ENCODE measurements at regions not wholly inside any gene's neighbourhood (a gene's known extent, or its start where the extent isn't known, plus 50 kb on each side); places are given as distances from the start of the nearest gene placed in this dataset.

DNA sequence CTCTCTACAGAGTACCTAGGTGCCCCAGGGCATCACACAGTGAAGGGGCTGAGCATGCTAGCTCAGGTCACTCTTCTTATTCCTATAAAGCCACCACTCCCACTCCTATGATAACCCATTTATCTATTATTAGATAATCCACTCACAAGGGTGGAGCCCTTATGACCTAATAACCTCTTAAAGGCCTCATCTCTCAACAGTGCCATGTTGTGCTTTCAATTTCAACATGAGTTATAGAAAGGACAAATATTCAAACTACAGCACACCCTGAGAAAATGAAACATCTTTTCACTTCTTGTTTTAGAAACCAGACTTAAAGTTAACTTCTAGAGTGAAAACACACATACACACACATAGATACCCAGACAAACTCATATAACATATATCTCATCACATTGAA lies 1494.9 kb upstream of the MIR17HG start:
- DNase-seq = no peak
- H3K4me3 ChIP-seq (ENCODE audit: insufficient read depth, low read depth, low read length, poor library complexity, severe bottlenecking) = no peak overlapping the region

DNA sequence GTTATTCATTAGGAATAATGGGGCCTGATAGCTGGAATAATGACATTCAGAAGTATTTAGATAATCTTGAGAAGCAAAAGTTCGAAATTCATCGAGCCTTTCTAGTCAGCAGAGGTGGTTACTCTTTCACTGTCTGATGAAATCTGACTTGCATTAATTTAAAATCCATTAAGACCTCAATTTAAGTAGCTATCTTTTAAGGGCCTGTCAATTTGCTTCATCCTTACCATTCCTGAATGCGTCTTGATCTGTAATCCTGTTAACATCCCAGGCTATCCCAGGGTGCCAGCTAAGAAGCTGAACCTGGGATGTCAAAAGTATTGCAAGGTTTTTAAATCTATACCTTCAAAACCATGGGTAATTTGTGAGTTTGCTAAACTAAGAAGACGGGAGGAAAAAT lies 1491.0 kb upstream of the MIR17HG start:
- DNase-seq = no peak
- Histone ChIP-seq H3K27me3 (replicated peaks; ENCODE audit: control insufficient read depth, insufficient read depth, low read length, poor library complexity, severe bottlenecking) (no peaks in the 10 kb centered on the region), H3K4me1 (ENCODE audit: control insufficient read depth, insufficient read depth, low read length, poor library complexity, severe bottlenecking) (no peaks in the 10 kb centered on the region), H3K36me3 (ENCODE audit: control insufficient read depth, insufficient read depth, low read length) (no peaks in the 10 kb centered on the region), H3K27ac (ENCODE audit: insufficient read depth, low read length, poor library complexity, severe bottlenecking) (no peak overlapping the region), H3K9me3 (ENCODE audit: control insufficient read depth, low read length) (no peaks in the 10 kb centered on the region), H3K4me3 (ENCODE audit: insufficient read depth, low read depth, low read length, poor library complexity, severe bottlenecking) (no peak overlapping the region)

More for the DNA sequence above, 1494.9 kb upstream of the MIR17HG start:
- no peaks in the 10 kb centered on the region for H3K4me1 ChIP-seq (ENCODE audit: control insufficient read depth, insufficient read depth, low read length, poor library complexity, severe bottlenecking)
- H3K36me3 ChIP-seq (ENCODE audit: control insufficient read depth, insufficient read depth, low read length) = no peaks in the 10 kb centered on the region
- no peaks in the 10 kb centered on the region for H3K9me3 ChIP-seq (ENCODE audit: control insufficient read depth, low read length)
- no peak overlapping the region for H3K27ac ChIP-seq (ENCODE audit: insufficient read depth, low read length, poor library complexity, severe bottlenecking)
- no peaks in the 10 kb centered on the region for H3K27me3 ChIP-seq (replicated peaks; ENCODE audit: control insufficient read depth, insufficient read depth, low read length, poor library complexity, severe bottlenecking)

DNA sequence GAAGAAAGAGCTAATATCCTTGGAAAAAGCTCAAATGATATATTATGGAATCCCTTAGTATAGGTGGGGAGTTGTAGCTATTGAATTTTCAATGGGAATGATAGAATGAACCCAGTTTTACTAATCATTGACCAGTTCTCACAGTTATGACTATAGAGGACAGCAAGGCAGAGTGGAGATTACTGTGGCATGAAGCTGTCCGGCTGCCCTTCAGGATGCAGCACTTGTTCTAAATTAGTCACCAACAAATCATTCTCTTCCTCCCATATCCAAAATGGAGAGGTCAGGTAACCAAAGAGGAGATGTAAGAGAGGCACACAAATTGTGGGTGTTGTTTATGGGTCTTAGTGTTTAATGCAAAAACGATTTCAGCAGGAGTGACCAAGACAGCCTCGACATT lies 1490.0 kb upstream of the MIR17HG start:
- DNase-seq = no peak
- Histone ChIP-seq H3K4me1 (ENCODE audit: control insufficient read depth, insufficient read depth, low read length, poor library complexity, severe bottlenecking) (no peaks in the 10 kb centered on the region), H3K36me3 (ENCODE audit: control insufficient read depth, insufficient read depth, low read length) (no peaks in the 10 kb centered on the region), H3K9me3 (ENCODE audit: control insufficient read depth, low read length) (no peaks in the 10 kb centered on the region), H3K4me3 (ENCODE audit: insufficient read depth, low read depth, low read length, poor library complexity, severe bottlenecking) (no peak overlapping the region), H3K27ac (ENCODE audit: insufficient read depth, low read length, poor library complexity, severe bottlenecking) (no peak overlapping the region), H3K27me3 (replicated peaks; ENCODE audit: control insufficient read depth, insufficient read depth, low read length, poor library complexity, severe bottlenecking) (no peaks in the 10 kb centered on the region)

DNA sequence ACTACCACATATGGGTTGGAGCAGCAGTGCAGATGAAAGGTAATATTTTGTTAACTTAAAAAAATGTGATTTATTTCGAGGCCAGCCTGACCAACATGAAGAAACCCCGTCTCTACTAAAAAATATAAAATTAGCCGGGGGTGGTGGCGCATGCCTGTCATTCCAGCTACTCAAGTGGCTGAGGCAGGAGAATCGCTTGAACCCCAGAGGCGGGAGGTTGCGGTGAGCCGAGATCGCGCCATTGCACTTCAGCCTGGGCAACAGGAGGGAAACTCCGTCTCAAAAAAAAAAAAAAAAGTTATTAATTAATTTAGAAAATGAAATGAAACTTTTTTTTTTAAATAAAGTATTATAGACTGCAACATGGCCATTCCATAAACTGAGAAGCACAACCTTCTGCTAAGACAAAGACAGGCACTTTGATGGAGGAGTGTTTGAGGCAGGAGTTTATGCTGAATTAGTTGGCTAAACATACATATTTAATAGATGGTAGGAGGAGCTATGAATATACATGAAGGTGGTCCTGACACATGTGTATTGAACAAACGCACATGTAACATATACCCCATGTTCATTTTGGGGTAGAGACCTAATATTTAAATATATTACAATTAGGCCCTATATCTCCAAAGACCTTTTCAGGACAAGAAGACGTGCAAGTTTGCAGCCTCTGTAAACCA lies 1485.3 kb upstream of the MIR17HG start:
- Histone ChIP-seq H3K9me3 (ENCODE audit: control insufficient read depth, low read length) (no peaks in the 10 kb centered on the region), H3K27me3 (replicated peaks; ENCODE audit: control insufficient read depth, insufficient read depth, low read length, poor library complexity, severe bottlenecking) (no peaks in the 10 kb centered on the region), H3K36me3 (ENCODE audit: control insufficient read depth, insufficient read depth, low read length) (no peaks in the 10 kb centered on the region), H3K4me3 (ENCODE audit: insufficient read depth, low read depth, low read length, poor library complexity, severe bottlenecking) (no peak overlapping the region), H3K27ac (ENCODE audit: insufficient read depth, low read length, poor library complexity, severe bottlenecking) (no peak overlapping the region), H3K4me1 (ENCODE audit: control insufficient read depth, insufficient read depth, low read length, poor library complexity, severe bottlenecking) (no peaks in the 10 kb centered on the region)
- no peak for DNase-seq

DNA sequence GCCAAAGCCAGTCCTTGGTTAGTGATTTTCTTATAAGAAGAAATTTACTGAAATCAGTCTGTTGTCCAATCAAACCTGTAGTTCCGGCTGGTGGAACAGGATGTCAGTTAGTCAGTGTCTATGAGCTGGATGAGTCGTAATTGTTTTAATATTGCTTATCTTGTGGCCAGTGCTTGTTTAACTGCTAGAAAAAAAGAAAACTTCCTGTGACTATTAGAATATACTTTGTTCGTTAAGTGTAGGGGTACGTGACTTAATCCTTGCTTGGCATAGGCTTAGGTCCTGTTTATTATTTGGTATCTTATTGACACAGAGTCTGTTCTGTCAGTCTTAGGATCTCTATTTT lies 1484.8 kb upstream of the MIR17HG start:
- no peak overlapping the region for H3K27ac ChIP-seq (ENCODE audit: insufficient read depth, low read length, poor library complexity, severe bottlenecking)
- H3K4me3 ChIP-seq (ENCODE audit: insufficient read depth, low read depth, low read length, poor library complexity, severe bottlenecking) = no peak overlapping the region
- no peak for DNase-seq

DNA sequence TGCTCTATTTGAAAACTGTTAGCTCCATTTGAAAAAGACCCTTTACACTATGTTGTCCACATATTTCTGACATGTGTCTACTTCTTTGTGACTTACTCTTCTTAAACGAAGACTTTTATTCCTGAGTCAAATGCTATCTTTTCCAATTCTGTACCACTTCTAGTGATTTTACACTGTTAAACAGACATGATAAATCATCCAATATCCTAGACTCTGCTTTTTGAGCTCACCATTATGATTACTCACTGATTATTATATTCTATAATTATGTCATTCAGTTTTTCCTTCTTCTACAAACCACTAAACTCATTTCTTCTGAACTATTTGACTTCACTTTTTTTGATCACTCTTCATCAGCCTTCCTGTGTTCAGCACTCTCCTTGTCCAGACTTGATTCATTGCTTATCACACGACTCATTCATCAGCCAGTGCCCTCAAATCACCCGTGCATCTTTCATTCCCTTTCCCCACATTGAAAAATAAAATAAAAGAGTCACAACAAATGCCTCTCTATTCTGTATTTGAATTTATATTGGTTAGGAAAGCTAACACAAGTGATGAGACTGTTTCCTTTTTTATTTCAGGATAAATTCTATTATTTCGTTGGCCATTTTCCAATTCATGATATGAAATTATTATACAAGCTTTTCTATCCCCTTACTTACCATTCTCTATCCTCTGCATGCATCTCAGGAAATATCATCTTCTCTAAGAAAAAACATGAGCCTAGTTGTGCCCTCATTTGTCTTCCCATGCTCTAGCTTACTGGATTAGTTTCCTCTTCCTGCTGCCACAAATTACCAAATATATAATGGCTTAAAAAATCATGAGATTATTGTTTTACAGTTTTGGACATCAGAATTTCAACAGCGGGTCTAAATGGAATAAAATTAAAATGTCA lies 1482.1 kb upstream of the MIR17HG start:
- no peak for DNase-seq
- Histone ChIP-seq H3K9me3 (ENCODE audit: control insufficient read depth, low read length) (no peaks in the 10 kb centered on the region), H3K4me3 (ENCODE audit: insufficient read depth, low read depth, low read length, poor library complexity, severe bottlenecking) (no peak overlapping the region), H3K36me3 (ENCODE audit: control insufficient read depth, insufficient read depth, low read length) (no peaks in the 10 kb centered on the region), H3K27me3 (replicated peaks; ENCODE audit: control insufficient read depth, insufficient read depth, low read length, poor library complexity, severe bottlenecking) (no peaks in the 10 kb centered on the region), H3K4me1 (ENCODE audit: control insufficient read depth, insufficient read depth, low read length, poor library complexity, severe bottlenecking) (no peaks in the 10 kb centered on the region), H3K27ac (ENCODE audit: insufficient read depth, low read length, poor library complexity, severe bottlenecking) (no peak overlapping the region)

More for the DNA sequence above, 1484.8 kb upstream of the MIR17HG start:
- Histone ChIP-seq H3K9me3 (ENCODE audit: control insufficient read depth, low read length) (no peaks in the 10 kb centered on the region), H3K4me1 (ENCODE audit: control insufficient read depth, insufficient read depth, low read length, poor library complexity, severe bottlenecking) (no peaks in the 10 kb centered on the region), H3K36me3 (ENCODE audit: control insufficient read depth, insufficient read depth, low read length) (no peaks in the 10 kb centered on the region), H3K27me3 (replicated peaks; ENCODE audit: control insufficient read depth, insufficient read depth, low read length, poor library complexity, severe bottlenecking) (no peaks in the 10 kb centered on the region)

DNA sequence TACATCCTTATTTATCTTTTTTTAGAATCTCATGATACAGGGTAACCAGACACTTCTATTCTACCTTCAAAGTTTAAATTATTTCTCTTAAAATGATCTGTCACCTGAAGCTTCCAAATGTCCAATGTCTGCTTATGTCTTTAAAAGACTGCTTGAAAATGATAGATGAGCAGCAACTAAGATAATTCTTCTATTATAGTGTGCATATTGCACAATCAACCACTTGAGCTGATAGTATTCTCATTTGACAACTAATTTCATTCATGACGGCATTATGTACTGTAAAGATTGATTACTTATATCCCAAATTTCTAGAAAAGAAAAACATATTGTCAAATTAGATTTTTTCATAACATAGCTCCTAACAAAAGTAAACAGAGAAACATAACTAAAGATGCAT lies 1478.2 kb upstream of the MIR17HG start:
- H3K4me1 ChIP-seq (ENCODE audit: control insufficient read depth, insufficient read depth, low read length, poor library complexity, severe bottlenecking) = no peaks in the 10 kb centered on the region
- H3K27me3 ChIP-seq (replicated peaks; ENCODE audit: control insufficient read depth, insufficient read depth, low read length, poor library complexity, severe bottlenecking) = no peaks in the 10 kb centered on the region
- H3K4me3 ChIP-seq (ENCODE audit: insufficient read depth, low read depth, low read length, poor library complexity, severe bottlenecking) = no peak overlapping the region
- DNase-seq = no peak
- no peaks in the 10 kb centered on the region for H3K9me3 ChIP-seq (ENCODE audit: control insufficient read depth, low read length)
- H3K36me3 ChIP-seq (ENCODE audit: control insufficient read depth, insufficient read depth, low read length) = no peaks in the 10 kb centered on the region
- H3K27ac ChIP-seq (ENCODE audit: insufficient read depth, low read length, poor library complexity, severe bottlenecking) = no peak overlapping the region

DNA sequence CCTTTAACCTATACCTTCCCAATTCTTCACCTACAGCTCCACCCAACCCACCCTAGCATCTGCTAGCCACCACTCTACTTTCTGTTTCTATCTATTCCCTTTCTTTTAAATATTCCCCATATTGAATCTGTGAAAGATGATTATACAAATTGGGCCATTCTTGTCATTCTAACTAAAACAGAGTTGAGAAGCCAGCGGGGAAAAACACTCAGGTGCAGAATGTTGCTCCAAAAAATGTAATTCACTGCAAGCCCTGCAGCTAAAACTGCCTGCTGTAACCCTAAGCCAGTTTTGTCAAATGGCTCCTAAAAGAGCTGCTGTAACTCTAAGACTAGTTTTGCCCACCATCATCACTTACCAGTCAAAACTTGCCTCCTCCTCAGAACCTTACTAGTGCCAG lies 1468.6 kb upstream of the MIR17HG start:
- no peak for DNase-seq
- Histone ChIP-seq H3K27ac (ENCODE audit: insufficient read depth, low read length, poor library complexity, severe bottlenecking) (no peak overlapping the region), H3K36me3 (ENCODE audit: control insufficient read depth, insufficient read depth, low read length) (no peaks in the 10 kb centered on the region), H3K4me1 (ENCODE audit: control insufficient read depth, insufficient read depth, low read length, poor library complexity, severe bottlenecking) (no peaks in the 10 kb centered on the region), H3K4me3 (ENCODE audit: insufficient read depth, low read depth, low read length, poor library complexity, severe bottlenecking) (no peak overlapping the region), H3K9me3 (ENCODE audit: control insufficient read depth, low read length) (no peaks in the 10 kb centered on the region), H3K27me3 (replicated peaks; ENCODE audit: control insufficient read depth, insufficient read depth, low read length, poor library complexity, severe bottlenecking) (no peaks in the 10 kb centered on the region)

DNA sequence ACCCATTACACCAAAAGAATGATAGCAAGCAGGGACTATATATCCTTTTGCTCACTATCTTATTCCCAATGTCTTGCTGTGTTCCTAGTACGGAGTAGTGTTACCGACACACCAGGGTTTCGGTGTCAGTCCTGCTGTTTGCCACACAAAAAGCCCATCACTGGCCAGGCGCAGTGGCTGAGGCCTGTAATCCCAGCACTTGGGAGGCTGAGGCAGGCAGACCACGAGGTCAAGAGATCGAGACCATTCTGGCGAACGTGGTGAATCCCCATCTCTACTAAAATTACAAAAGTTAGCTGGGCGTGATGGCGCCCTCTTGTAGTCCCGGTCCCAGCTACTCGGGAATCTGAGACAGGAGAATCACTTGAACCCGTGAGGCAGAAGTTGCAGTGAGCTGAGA lies 1467.3 kb upstream of the MIR17HG start:
- H3K27me3 ChIP-seq (replicated peaks; ENCODE audit: control insufficient read depth, insufficient read depth, low read length, poor library complexity, severe bottlenecking) = no peaks in the 10 kb centered on the region
- no peaks in the 10 kb centered on the region for H3K36me3 ChIP-seq (ENCODE audit: control insufficient read depth, insufficient read depth, low read length)
- no peak overlapping the region for H3K27ac ChIP-seq (ENCODE audit: insufficient read depth, low read length, poor library complexity, severe bottlenecking)
- no peak overlapping the region for H3K4me3 ChIP-seq (ENCODE audit: insufficient read depth, low read depth, low read length, poor library complexity, severe bottlenecking)
- H3K4me1 ChIP-seq (ENCODE audit: control insufficient read depth, insufficient read depth, low read length, poor library complexity, severe bottlenecking) = no peaks in the 10 kb centered on the region
- DNase-seq = no peak
- no peaks in the 10 kb centered on the region for H3K9me3 ChIP-seq (ENCODE audit: control insufficient read depth, low read length)

DNA sequence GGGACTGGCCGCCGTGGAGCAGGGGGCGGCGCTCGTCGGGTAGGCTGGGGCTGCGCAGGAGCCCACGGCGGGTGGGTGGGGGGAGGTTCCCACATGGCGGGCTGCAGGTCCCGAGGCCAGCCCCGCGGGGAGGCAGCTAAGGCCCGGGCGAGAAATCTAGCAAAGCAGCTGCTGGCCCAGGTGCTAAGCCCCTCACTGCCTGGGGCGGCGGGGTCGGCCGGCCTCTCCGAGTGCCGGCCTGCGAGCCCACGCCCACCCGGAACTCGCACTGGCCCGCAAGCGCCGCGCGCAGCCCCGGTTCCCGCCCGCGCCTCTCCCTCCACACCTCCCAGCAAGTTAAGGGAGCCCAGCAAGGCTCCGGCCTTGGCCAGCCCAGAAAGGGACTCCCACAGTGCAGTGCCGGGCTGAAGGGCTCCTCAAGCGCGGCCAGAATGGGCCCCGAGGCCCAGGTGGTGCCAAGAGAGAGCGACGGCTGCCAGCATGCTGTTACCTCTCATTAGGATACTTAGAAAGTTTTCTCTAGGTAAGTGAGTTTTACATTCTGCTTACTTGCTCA lies 1463.5 kb upstream of the MIR17HG start:
- Histone ChIP-seq H3K27me3 (replicated peaks; ENCODE audit: control insufficient read depth, insufficient read depth, low read length, poor library complexity, severe bottlenecking) (no peaks in the 10 kb centered on the region), H3K4me1 (ENCODE audit: control insufficient read depth, insufficient read depth, low read length, poor library complexity, severe bottlenecking) (no peaks in the 10 kb centered on the region), H3K4me3 (ENCODE audit: insufficient read depth, low read depth, low read length, poor library complexity, severe bottlenecking) (no peak overlapping the region), H3K9me3 (ENCODE audit: control insufficient read depth, low read length) (no peaks in the 10 kb centered on the region), H3K27ac (ENCODE audit: insufficient read depth, low read length, poor library complexity, severe bottlenecking) (no peak overlapping the region), H3K36me3 (ENCODE audit: control insufficient read depth, insufficient read depth, low read length) (no peaks in the 10 kb centered on the region)
- no peak for DNase-seq

Measured in effector memory CD4-positive, alpha-beta T cell (primary cell).